Tibial artery (tissue), 4 donors: ENCODE measurements at regions not wholly inside any gene's neighbourhood (a gene's known extent, or its start where the extent isn't known, plus 50 kb on each side); places are given as distances from the start of the nearest gene placed in this dataset.

Experiments used
- DNase-seq, 2 donors: peaks; one replicate each; pipeline ENCODE4 v3.0.0-alpha.2; 2019
- H3K27ac ChIP-seq, 2 donors: fragments of 200-600 bp; sonication (generic) in 1 of 2; 1 replicate in 1 of 2; 2 replicates in 1 of 2; pipeline ENCODE4 v1.5.1; 2018 to 2019; ENCODE audit warnings: mild to moderate bottlenecking in 1 of 2
- H3K27me3 ChIP-seq, 2 donors: fragments of 200-600 bp; sonication (generic) in 1 of 2; one replicate each; pipeline versions ENCODE4 v1.5.1 to v1.6.0; 2016 to 2019
- H3K36me3 ChIP-seq, 3 donors: fragments of 200-600 bp; sonication (generic) in 2 of 3; one replicate each; pipeline ENCODE4 v1.5.1; 2016 to 2019; ENCODE audit warnings: mild to moderate bottlenecking in 2 of 3
- H3K4me1 ChIP-seq, 4 donors: fragments of 200-600 bp; sonication (generic) in 2 of 4; 1 replicate in 3 of 4; 2 replicates in 1 of 4; pipeline ENCODE4 v1.5.1; 2016 to 2019
- H3K4me3 ChIP-seq, 2 donors: fragments of 200-600 bp; sonication (generic) in 1 of 2; 1 replicate in 1 of 2; 2 replicates in 1 of 2; pipeline ENCODE4 v1.5.1; 2018 to 2019; ENCODE audit warnings: mild to moderate bottlenecking in 2 of 2
- H3K9me3 ChIP-seq, 3 donors: fragments of 200-600 bp; sonication (generic) in 1 of 3; one replicate each; pipeline ENCODE4 v1.5.1; 2016 to 2019
- CTCF ChIP-seq, 2 experiments: fragments of 200-600 bp in 1 of 2; fragments of 450-650 bp in 1 of 2; IDR thresholded peaks; one replicate each; pipeline ENCODE4 v1.5.1; 2017 to 2019; ENCODE audit warnings: antibody characterized with exemption in 2 of 2, mild to moderate bottlenecking in 1 of 2, moderate library complexity in 1 of 2
- intact Hi-C: fragments of 100-400 bp; cut with DNase I; formaldehyde crosslinking; loops from one replicate; pipeline ENCODE4 v1.15.0; 2023; ENCODE audit warnings: low total_unique reads

DNA sequence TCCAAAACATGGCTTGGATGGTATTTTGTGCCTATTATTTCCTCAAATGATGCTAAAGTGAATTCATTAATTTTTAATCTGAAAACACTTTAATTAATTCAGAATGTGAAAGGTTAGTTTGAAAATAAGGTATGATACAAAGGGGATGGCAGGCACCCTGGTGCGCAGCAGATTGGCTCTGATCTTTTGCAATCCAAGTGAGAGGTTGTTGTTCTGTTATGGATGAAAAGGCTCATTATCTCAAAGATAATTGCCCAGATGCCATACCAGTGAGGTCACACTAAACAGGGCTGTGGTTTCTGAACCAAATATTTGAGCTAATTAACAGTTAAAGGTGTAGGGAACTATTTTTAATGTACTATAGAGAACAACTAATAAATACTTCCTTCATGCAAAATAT, 504.9 kb downstream of the RAPGEF2 start:
- no peak overlapping the region for H3K27ac ChIP-seq
- no peaks in the 10 kb centered on the region for H3K9me3 ChIP-seq
- H3K4me3 ChIP-seq = no peak overlapping the region
- no peaks in the 10 kb centered on the region for H3K4me1 ChIP-seq
- intact Hi-C loops = no loop called here
- DNase-seq = no peak
- no peaks in the 10 kb centered on the region for H3K36me3 ChIP-seq
- no peaks in the 10 kb centered on the region for H3K27me3 ChIP-seq
- TF ChIP-seq CTCF (IDR thresholded peaks at IDR 0.05) = no peak

DNA sequence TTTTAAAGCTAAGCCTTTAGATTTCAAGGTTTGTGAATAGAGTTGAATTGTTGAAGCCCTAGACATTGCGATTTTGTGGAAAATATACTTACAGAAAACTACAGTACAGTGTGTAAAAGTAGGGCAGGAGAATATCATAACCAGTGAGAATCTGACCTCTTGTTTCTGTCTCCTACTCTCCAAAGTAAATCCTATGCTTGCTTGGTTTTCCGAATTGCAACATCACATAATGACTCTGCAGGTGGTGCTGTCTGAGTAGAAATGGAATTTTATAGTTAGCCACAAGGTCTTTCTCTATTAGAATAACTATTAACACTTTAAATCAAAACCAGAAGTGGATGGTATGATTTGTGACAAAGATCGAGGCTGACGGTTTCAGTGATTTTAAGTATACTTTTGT, 505.6 kb downstream of the RAPGEF2 start:
- Histone ChIP-seq H3K4me1 (no peaks in the 10 kb centered on the region), H3K27me3 (no peaks in the 10 kb centered on the region), H3K9me3 (no peaks in the 10 kb centered on the region), H3K27ac (no peak overlapping the region), H3K4me3 (no peak overlapping the region), H3K36me3 (no peaks in the 10 kb centered on the region)
- DNase-seq = no peak
- intact Hi-C loops = no loop called here
- no peak for TF ChIP-seq CTCF (IDR thresholded peaks at IDR 0.05)

DNA sequence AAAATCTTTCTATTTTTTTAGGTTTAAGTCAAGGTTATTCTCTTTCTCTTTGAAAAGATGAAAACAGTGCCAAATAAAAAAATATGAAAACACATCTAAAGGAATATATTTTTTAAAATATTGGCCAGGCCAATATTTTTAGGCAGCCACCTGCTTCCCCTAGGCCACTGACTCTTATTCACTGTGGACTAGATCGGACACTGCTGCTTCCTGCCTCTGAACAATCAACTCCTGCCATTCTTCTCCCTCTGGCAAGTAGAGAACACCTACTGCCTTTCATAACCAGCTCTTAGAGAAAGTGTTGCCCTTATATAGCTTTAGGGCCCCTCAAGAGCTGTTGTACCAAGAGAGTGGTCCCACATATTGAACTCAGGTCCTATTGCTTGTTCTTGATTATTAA, 529.2 kb downstream of the RAPGEF2 start:
- H3K36me3 ChIP-seq = no peaks in the 10 kb centered on the region
- no peak overlapping the region for H3K4me3 ChIP-seq

DNA sequence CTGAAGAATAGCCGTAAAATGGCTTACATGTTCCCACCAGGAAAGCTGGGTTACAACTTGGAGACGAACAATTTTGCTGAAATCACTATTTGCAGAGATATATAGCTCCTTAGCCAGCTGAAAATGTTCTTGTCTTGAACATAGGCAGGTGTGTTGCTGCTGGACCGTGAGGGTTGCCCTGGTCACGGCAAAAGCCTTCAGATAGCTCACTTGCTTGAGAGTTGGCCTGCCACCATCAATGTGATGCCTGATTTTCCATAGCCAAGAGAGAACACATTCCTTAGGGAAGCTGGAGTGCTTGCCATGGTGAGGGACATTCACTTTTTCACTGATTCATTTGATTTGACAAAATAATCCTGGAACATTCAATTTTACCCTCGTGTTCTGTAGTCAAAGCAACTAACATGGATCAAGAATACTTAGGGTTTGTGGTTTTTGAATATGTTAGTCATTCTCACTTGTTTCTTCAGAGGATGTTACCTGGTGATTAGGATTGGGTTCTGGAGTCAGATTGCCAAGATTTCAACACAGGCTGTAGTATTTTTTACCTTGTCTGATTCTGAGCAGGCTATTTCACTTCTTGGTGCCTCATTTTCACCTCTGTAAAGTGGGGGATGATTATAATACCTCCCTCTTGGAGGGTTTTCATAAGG, 536.9 kb downstream of the RAPGEF2 start:
- no peak overlapping the region for H3K27ac ChIP-seq
- H3K4me1 ChIP-seq = no peaks in the 10 kb centered on the region
- intact Hi-C loops = no loop called here
- H3K36me3 ChIP-seq = no peaks in the 10 kb centered on the region
- H3K4me3 ChIP-seq = no peak overlapping the region
- H3K9me3 ChIP-seq = no peaks in the 10 kb centered on the region
- no peak for TF ChIP-seq CTCF (IDR thresholded peaks at IDR 0.05)
- no peak for DNase-seq
- H3K27me3 ChIP-seq = no peaks in the 10 kb centered on the region

More for the DNA sequence above, 529.2 kb downstream of the RAPGEF2 start:
- no peaks in the 10 kb centered on the region for H3K27me3 ChIP-seq
- intact Hi-C loops = no loop called here
- TF ChIP-seq CTCF (IDR thresholded peaks at IDR 0.05) = no peak
- H3K4me1 ChIP-seq = no peaks in the 10 kb centered on the region
- no peak for DNase-seq
- peaks cover 0 to 7% (median 0%) of the 10 kb centered on the region in 3 donors for H3K9me3 ChIP-seq
- no peak overlapping the region for H3K27ac ChIP-seq

- no peaks in the 10 kb centered on the region for H3K9me3 ChIP-seq
- intact Hi-C loops = no loop called here
- TF ChIP-seq CTCF (IDR thresholded peaks at IDR 0.05) = no peak
Measured at GRCh38 chr4:159649237-159649636, 546.4 kb downstream of the RAPGEF2 start.

GRCh38 chr4:159652871-159653270, 550.0 kb downstream of the RAPGEF2 start:
- no peaks in the 10 kb centered on the region for H3K4me1 ChIP-seq
- intact Hi-C loops = no loop called here
- no peak for TF ChIP-seq CTCF (IDR thresholded peaks at IDR 0.05)
- H3K4me3 ChIP-seq = no peak overlapping the region
- no peaks in the 10 kb centered on the region for H3K9me3 ChIP-seq
- H3K27me3 ChIP-seq = no peaks in the 10 kb centered on the region
- no peaks in the 10 kb centered on the region for H3K36me3 ChIP-seq
- DNase-seq = no peak
- no peak overlapping the region for H3K27ac ChIP-seq

More at GRCh38 chr4:159649237-159649636, 546.4 kb downstream of the RAPGEF2 start:
- Histone ChIP-seq H3K27ac (no peak overlapping the region), H3K36me3 (no peaks in the 10 kb centered on the region), H3K27me3 (no peaks in the 10 kb centered on the region), H3K4me3 (no peak overlapping the region), H3K4me1 (no peaks in the 10 kb centered on the region)
- no peak for DNase-seq
